Adrenal gland (tissue), 5 donors: ENCODE measurements at regions not wholly inside any gene's neighbourhood (a gene's known extent, or its start where the extent isn't known, plus 50 kb on each side); places are given as distances from the start of the nearest gene placed in this dataset.

ENCODE experiments used
- POLR2A ChIP-seq, 2 donors: fragments of 450-650 bp; IDR thresholded peaks; one replicate each; pipeline ENCODE4 v1.6.1; 2017; ENCODE audit warnings: antibody characterized with exemption in 2 of 2, mild to moderate bottlenecking in 2 of 2, moderate library complexity in 1 of 2
- TF ChIP-seq, protein P1 (sequence below), 6 experiments: fragments of 450-650 bp in 4 of 6; fragments of 200-600 bp in 2 of 6; sonication (generic) in 1 of 6; IDR thresholded peaks; 1 replicate in 5 of 6; 2 replicates in 1 of 6; pipeline versions ENCODE4 v1.5.1 to v1.8.0; 2016 to 2021; ENCODE audit warnings: antibody characterized with exemption in 6 of 6, mild to moderate bottlenecking in 2 of 6, moderate library complexity in 1 of 6
- donor health status: DM: no; HTN: no; CAD: no.

GRCh38 chr14:71399057-71399487 is 491.8 kb downstream of the PCNX1 start:
- TF ChIP-seq, protein P1, sequence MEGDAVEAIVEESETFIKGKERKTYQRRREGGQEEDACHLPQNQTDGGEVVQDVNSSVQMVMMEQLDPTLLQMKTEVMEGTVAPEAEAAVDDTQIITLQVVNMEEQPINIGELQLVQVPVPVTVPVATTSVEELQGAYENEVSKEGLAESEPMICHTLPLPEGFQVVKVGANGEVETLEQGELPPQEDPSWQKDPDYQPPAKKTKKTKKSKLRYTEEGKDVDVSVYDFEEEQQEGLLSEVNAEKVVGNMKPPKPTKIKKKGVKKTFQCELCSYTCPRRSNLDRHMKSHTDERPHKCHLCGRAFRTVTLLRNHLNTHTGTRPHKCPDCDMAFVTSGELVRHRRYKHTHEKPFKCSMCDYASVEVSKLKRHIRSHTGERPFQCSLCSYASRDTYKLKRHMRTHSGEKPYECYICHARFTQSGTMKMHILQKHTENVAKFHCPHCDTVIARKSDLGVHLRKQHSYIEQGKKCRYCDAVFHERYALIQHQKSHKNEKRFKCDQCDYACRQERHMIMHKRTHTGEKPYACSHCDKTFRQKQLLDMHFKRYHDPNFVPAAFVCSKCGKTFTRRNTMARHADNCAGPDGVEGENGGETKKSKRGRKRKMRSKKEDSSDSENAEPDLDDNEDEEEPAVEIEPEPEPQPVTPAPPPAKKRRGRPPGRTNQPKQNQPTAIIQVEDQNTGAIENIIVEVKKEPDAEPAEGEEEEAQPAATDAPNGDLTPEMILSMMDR (IDR thresholded peaks at IDR 0.05): no peak
- no peak for TF ChIP-seq POLR2A (IDR thresholded peaks at IDR 0.05)
